ENCODE measurements at regions not wholly inside any gene's neighbourhood (a gene's known extent, or its start where the extent isn't known, plus 50 kb on each side); places are given as distances from the start of the nearest gene placed in this dataset.

- Histone ChIP-seq H2BK12ac (ENCODE audit: low read length) (no peak overlapping the region), H3K36me3 (ENCODE audit: control insufficient read depth in 1 of 2, insufficient read depth in 2 of 2, low read length in 2 of 2) (no peaks in the 10 kb centered on the region), H3K27me3 (ENCODE audit: insufficient read depth, low read length) (no peaks in the 10 kb centered on the region), H3K27ac (ENCODE audit: low read depth, low read length) (no peak overlapping the region), H4K8ac (ENCODE audit: low read depth, low read length) (no peak overlapping the region), H3K4me3 (ENCODE audit: low read depth, low read length) (no peak overlapping the region), H4K91ac (ENCODE audit: low read depth, low read length) (no peak overlapping the region), H3K79me2 (ENCODE audit: control insufficient read depth, insufficient read depth, low read length, poor library complexity) (no peaks in the 10 kb centered on the region), H4K12ac (ENCODE audit: low read depth, low read length) (no peak overlapping the region), H3K4me1 (ENCODE audit: control insufficient read depth in 1 of 2, insufficient read depth in 2 of 2, low read length in 2 of 2) (no peaks in the 10 kb centered on the region), H3K4me2 (ENCODE audit: low read length) (no peak overlapping the region), H2AK5ac (ENCODE audit: low read length) (no peak overlapping the region), H3K9me3 (ENCODE audit: insufficient read depth, low read depth, low read length) (no peaks in the 10 kb centered on the region), H3K18ac (ENCODE audit: low read length) (no peak overlapping the region), H3K79me1 (ENCODE audit: low read length) (no peaks in the 10 kb centered on the region), H3K9ac (ENCODE audit: low read length) (no peak overlapping the region), H2BK5ac (ENCODE audit: low read depth, low read length, poor library complexity) (no peak overlapping the region), H3K14ac (ENCODE audit: low read length) (no peak overlapping the region), H3K4ac (ENCODE audit: low read depth, low read length) (no peak overlapping the region), H3K23ac (ENCODE audit: low read length) (no peak overlapping the region), H2BK120ac (ENCODE audit: insufficient read depth, low read length, poor library complexity) (no peak overlapping the region), H2AFZ (ENCODE audit: insufficient read depth, low read length, poor library complexity) (no peak overlapping the region)
- no CpG with 5 or more reads among the region's 2 CpGs for WGBS (ENCODE audit: extremely low coverage, insufficient coverage, insufficient read length)
- DNase-seq: no peak
Measured at GRCh38 chr14:85316701-85317410, 213.1 kb upstream of the FLRT2 start.

- no peak overlapping the region for H3K4me2 ChIP-seq (ENCODE audit: low read length)
- no peak overlapping the region for H3K23ac ChIP-seq (ENCODE audit: low read length)
- H3K4me3 ChIP-seq (ENCODE audit: low read depth, low read length): no peak overlapping the region
- H3K14ac ChIP-seq (ENCODE audit: low read length): no peak overlapping the region
- H3K9me3 ChIP-seq (ENCODE audit: insufficient read depth, low read depth, low read length): no peaks in the 10 kb centered on the region
- H3K4me1 ChIP-seq (ENCODE audit: control insufficient read depth in 1 of 2, insufficient read depth in 2 of 2, low read length in 2 of 2): no peaks in the 10 kb centered on the region
- no peak overlapping the region for H2BK12ac ChIP-seq (ENCODE audit: low read length)
- H2AFZ ChIP-seq (ENCODE audit: insufficient read depth, low read length, poor library complexity): no peak overlapping the region
- no peak overlapping the region for H4K8ac ChIP-seq (ENCODE audit: low read depth, low read length)
- no peak overlapping the region for H3K9ac ChIP-seq (ENCODE audit: low read length)
- no peaks in the 10 kb centered on the region for H3K79me1 ChIP-seq (ENCODE audit: low read length)
- H3K4ac ChIP-seq (ENCODE audit: low read depth, low read length): no peak overlapping the region
- H3K79me2 ChIP-seq (ENCODE audit: control insufficient read depth, insufficient read depth, low read length, poor library complexity): no peaks in the 10 kb centered on the region
- H3K27me3 ChIP-seq (ENCODE audit: insufficient read depth, low read length): no peaks in the 10 kb centered on the region
- no peaks in the 10 kb centered on the region for H3K36me3 ChIP-seq (ENCODE audit: control insufficient read depth in 1 of 2, insufficient read depth in 2 of 2, low read length in 2 of 2)
- no peak for DNase-seq
- whole genome bisulfite sequencing (ENCODE audit: extremely low coverage, insufficient coverage, insufficient read length): no CpG with 5 or more reads among the region's 3 CpGs
- H2AK5ac ChIP-seq (ENCODE audit: low read length): no peak overlapping the region
- no peak overlapping the region for H3K27ac ChIP-seq (ENCODE audit: low read depth, low read length)
- no peak overlapping the region for H2BK5ac ChIP-seq (ENCODE audit: low read depth, low read length, poor library complexity)
- H3K18ac ChIP-seq (ENCODE audit: low read length): no peak overlapping the region
- H4K12ac ChIP-seq (ENCODE audit: low read depth, low read length): no peak overlapping the region
- H2BK120ac ChIP-seq (ENCODE audit: insufficient read depth, low read length, poor library complexity): no peak overlapping the region
- H4K91ac ChIP-seq (ENCODE audit: low read depth, low read length): no peak overlapping the region
Measured at GRCh38 chr14:85317491-85318021, 212.4 kb upstream of the FLRT2 start.

GRCh38 chr14:85319101-85319500 is 210.8 kb upstream of the FLRT2 start:
- Histone ChIP-seq H2BK5ac (ENCODE audit: low read depth, low read length, poor library complexity) (no peak overlapping the region), H3K18ac (ENCODE audit: low read length) (no peak overlapping the region), H3K9ac (ENCODE audit: low read length) (no peak overlapping the region), H3K27me3 (ENCODE audit: insufficient read depth, low read length) (no peaks in the 10 kb centered on the region), H3K27ac (ENCODE audit: low read depth, low read length) (no peak overlapping the region), H3K23ac (ENCODE audit: low read length) (no peak overlapping the region), H3K79me2 (ENCODE audit: control insufficient read depth, insufficient read depth, low read length, poor library complexity) (no peaks in the 10 kb centered on the region), H3K4me1 (ENCODE audit: control insufficient read depth in 1 of 2, insufficient read depth in 2 of 2, low read length in 2 of 2) (no peaks in the 10 kb centered on the region), H4K12ac (ENCODE audit: low read depth, low read length) (no peak overlapping the region), H4K8ac (ENCODE audit: low read depth, low read length) (no peak overlapping the region), H3K4ac (ENCODE audit: low read depth, low read length) (no peak overlapping the region), H2BK120ac (ENCODE audit: insufficient read depth, low read length, poor library complexity) (no peak overlapping the region), H3K14ac (ENCODE audit: low read length) (no peak overlapping the region), H3K4me3 (ENCODE audit: low read depth, low read length) (no peak overlapping the region), H4K91ac (ENCODE audit: low read depth, low read length) (no peak overlapping the region), H3K79me1 (ENCODE audit: low read length) (no peaks in the 10 kb centered on the region), H3K36me3 (ENCODE audit: control insufficient read depth in 1 of 2, insufficient read depth in 2 of 2, low read length in 2 of 2) (no peaks in the 10 kb centered on the region), H2AFZ (ENCODE audit: insufficient read depth, low read length, poor library complexity) (no peak overlapping the region), H3K4me2 (ENCODE audit: low read length) (no peak overlapping the region), H3K9me3 (ENCODE audit: insufficient read depth, low read depth, low read length) (no peaks in the 10 kb centered on the region), H2AK5ac (ENCODE audit: low read length) (no peak overlapping the region), H2BK12ac (ENCODE audit: low read length) (no peak overlapping the region)
- no peak for DNase-seq
- WGBS (ENCODE audit: extremely low coverage, insufficient coverage, insufficient read length): no CpG with 5 or more reads among the region's 5 CpGs

GRCh38 chr14:85319998-85320630 is 209.8 kb upstream of the FLRT2 start:
- Histone ChIP-seq H2AFZ (ENCODE audit: insufficient read depth, low read length, poor library complexity) (no peak overlapping the region), H3K9ac (ENCODE audit: low read length) (no peak overlapping the region), H2BK5ac (ENCODE audit: low read depth, low read length, poor library complexity) (no peak overlapping the region), H3K4ac (ENCODE audit: low read depth, low read length) (no peak overlapping the region), H3K79me2 (ENCODE audit: control insufficient read depth, insufficient read depth, low read length, poor library complexity) (no peaks in the 10 kb centered on the region), H4K12ac (ENCODE audit: low read depth, low read length) (no peak overlapping the region), H4K91ac (ENCODE audit: low read depth, low read length) (no peak overlapping the region), H3K23ac (ENCODE audit: low read length) (no peak overlapping the region), H2BK12ac (ENCODE audit: low read length) (no peak overlapping the region), H3K36me3 (ENCODE audit: control insufficient read depth in 1 of 2, insufficient read depth in 2 of 2, low read length in 2 of 2) (no peaks in the 10 kb centered on the region), H3K4me2 (ENCODE audit: low read length) (no peak overlapping the region), H3K27me3 (ENCODE audit: insufficient read depth, low read length) (no peaks in the 10 kb centered on the region), H3K18ac (ENCODE audit: low read length) (no peak overlapping the region), H3K4me3 (ENCODE audit: low read depth, low read length) (no peak overlapping the region), H2BK120ac (ENCODE audit: insufficient read depth, low read length, poor library complexity) (no peak overlapping the region), H3K9me3 (ENCODE audit: insufficient read depth, low read depth, low read length) (no peaks in the 10 kb centered on the region), H3K14ac (ENCODE audit: low read length) (no peak overlapping the region), H2AK5ac (ENCODE audit: low read length) (no peak overlapping the region), H3K79me1 (ENCODE audit: low read length) (no peaks in the 10 kb centered on the region), H4K8ac (ENCODE audit: low read depth, low read length) (no peak overlapping the region), H3K27ac (ENCODE audit: low read depth, low read length) (no peak overlapping the region), H3K4me1 (ENCODE audit: control insufficient read depth in 1 of 2, insufficient read depth in 2 of 2, low read length in 2 of 2) (no peaks in the 10 kb centered on the region)
- DNase-seq: no peak
- no CpG with 5 or more reads among the region's 6 CpGs for WGBS (ENCODE audit: extremely low coverage, insufficient coverage, insufficient read length)
